CD14-positive monocyte (primary cell): ENCODE measurements at regions not wholly inside any gene's neighbourhood (a gene's known extent, or its start where the extent isn't known, plus 50 kb on each side); places are given as distances from the start of the nearest gene placed in this dataset.

Experiments
- DNase-seq, 3 donors: peaks; one replicate each; pipeline ENCODE4 v3.0.0-alpha.2; 2011 to 2022
- H2AFZ ChIP-seq: 2 replicates; pipeline ENCODE4 v1.6.0; 2012; ENCODE audit warnings: mild to moderate bottlenecking, low read depth, low read length, inconsistent platforms; ENCODE audit not compliant: insufficient read depth, poor library complexity, severe bottlenecking
- H3K27ac ChIP-seq, 2 donors: 1 replicate in 1 of 2; 2 replicates in 1 of 2; pipeline ENCODE4 v1.5.1; 2012 to 2013; ENCODE audit warnings: low read length in 2 of 2, control low read depth in 1 of 2, inconsistent platforms in 1 of 2, low read depth in 1 of 2, mild to moderate bottlenecking in 1 of 2
- H3K27me3 ChIP-seq, 2 donors: one replicate each; pipeline versions ENCODE4 v1.6.0 to v1.6.1; 2011 to 2013; ENCODE audit warnings: low read length in 2 of 2; ENCODE audit not compliant: control insufficient read depth in 2 of 2, insufficient read depth in 2 of 2
- H3K36me3 ChIP-seq, 2 donors: replicated peaks in 1 of 2; 1 replicate in 1 of 2; 2 replicates in 1 of 2; pipeline versions ENCODE4 v1.5.1 to v1.6.1; 2012 to 2013; ENCODE audit warnings: low read length in 2 of 2, control low read depth in 1 of 2, inconsistent platforms in 1 of 2, mild to moderate bottlenecking in 1 of 2; ENCODE audit not compliant: insufficient read depth in 2 of 2, control insufficient read depth in 1 of 2
- H3K4me1 ChIP-seq, 2 donors: 1 replicate in 1 of 2; 2 replicates in 1 of 2; pipeline versions ENCODE4 v1.5.1 to v1.6.1; 2012 to 2013; ENCODE audit warnings: low read length in 2 of 2, control low read depth in 1 of 2, inconsistent platforms in 1 of 2, mild to moderate bottlenecking in 1 of 2, moderate library complexity in 1 of 2; ENCODE audit not compliant: insufficient read depth in 2 of 2, control insufficient read depth in 1 of 2
- H3K4me2 ChIP-seq: replicated peaks from 2 replicates; pipeline ENCODE3; 2012; ENCODE audit warnings: low read length, moderate library complexity, mild to moderate bottlenecking; ENCODE audit not compliant: poor library complexity, severe bottlenecking; ENCODE audit errors: extremely low read depth
- H3K4me3 ChIP-seq, 3 experiments: fragments of 200-600 bp in 1 of 3; sonication (generic) in 1 of 3; replicated peaks in 1 of 3; 1 replicate in 2 of 3; 2 replicates in 1 of 3; pipeline ENCODE4 v1.5.1; 2011 to 2013; ENCODE audit warnings: low read length in 3 of 3, mild to moderate bottlenecking in 3 of 3, control low read depth in 2 of 3, low read depth in 2 of 3, inconsistent platforms in 1 of 3, moderate library complexity in 1 of 3
- H3K79me2 ChIP-seq: 2 replicates; pipeline ENCODE4 v1.6.0; 2012; ENCODE audit warnings: mild to moderate bottlenecking, control low read depth, inconsistent platforms, low read length, moderate library complexity; ENCODE audit not compliant: insufficient read depth
- H3K9ac ChIP-seq: 2 replicates; pipeline ENCODE4 v1.6.0; 2017; ENCODE audit warnings: low read length, mild to moderate bottlenecking; ENCODE audit not compliant: insufficient read depth, poor library complexity, severe bottlenecking
- H3K9me3 ChIP-seq, 2 donors: replicated peaks in 1 of 2; 1 replicate in 1 of 2; 2 replicates in 1 of 2; pipeline versions ENCODE4 v1.5.1 to v1.6.1; 2012 to 2013; ENCODE audit warnings: low read length in 2 of 2, control low read depth in 1 of 2; ENCODE audit not compliant: control insufficient read depth in 1 of 2, insufficient read depth in 1 of 2
- H4K20me1 ChIP-seq: 2 replicates; pipeline ENCODE4 v1.6.0; 2012; ENCODE audit warnings: mild to moderate bottlenecking, low read length, control low read depth, moderate library complexity; ENCODE audit not compliant: insufficient read depth
- H3K27ac Mint-ChIP-seq, 7 donors: one replicate each; pipeline ENCODE4 v1.8.0; 2020; ENCODE audit warnings: mild to moderate bottlenecking in 7 of 7, mixed read lengths in 7 of 7, moderate library complexity in 6 of 7, inconsistent platforms in 2 of 7
- H3K27me3 Mint-ChIP-seq, 3 donors: one replicate each; pipeline ENCODE4 v1.8.0; 2021 to 2022; ENCODE audit warnings: low read depth in 3 of 3, mild to moderate bottlenecking in 3 of 3, mixed read lengths in 3 of 3, moderate library complexity in 3 of 3, inconsistent platforms in 1 of 3
- H3K36me3 Mint-ChIP-seq, 2 donors: one replicate each; pipeline ENCODE4 v1.8.0; 2020; ENCODE audit warnings: mixed read lengths in 2 of 2, inconsistent platforms in 1 of 2, mild to moderate bottlenecking in 1 of 2
- H3K4me1 Mint-ChIP-seq: one replicate; pipeline ENCODE4 v1.8.0; 2020; ENCODE audit warnings: mild to moderate bottlenecking, mixed read lengths
- H3K4me3 Mint-ChIP-seq, 2 donors: one replicate each; pipeline ENCODE4 v1.8.0; 2020; ENCODE audit warnings: mild to moderate bottlenecking in 2 of 2, mixed read lengths in 2 of 2, moderate library complexity in 1 of 2
- H3K9me3 Mint-ChIP-seq, 7 donors: one replicate each; pipeline ENCODE4 v1.8.0; 2020 to 2022; ENCODE audit warnings: mixed read lengths in 7 of 7, mild to moderate bottlenecking in 6 of 7, moderate library complexity in 6 of 7, inconsistent platforms in 2 of 7
- WGBS: methylation state at CpG from one replicate; pipeline ENCODE4 v1.1.5; 2013; ENCODE audit warnings: missing lambda C conversion rate; ENCODE audit not compliant: insufficient coverage; 5-methylcytosine and 5-hydroxymethylcytosine counted together
- intact Hi-C, 2 donors: fragments of 100-400 bp; cut with micrococcal nuclease; formaldehyde crosslinking; loops; one replicate each; pipeline versions ENCODE4 v1.15.0 to v1.15.1; 2023
- TF ChIP-seq, protein P1 (sequence below): fragments of 200-600 bp; IDR thresholded peaks from one replicate; pipeline ENCODE4 v1.8.0; 2022; ENCODE audit warnings: antibody characterized with exemption, mild to moderate bottlenecking

DNA sequence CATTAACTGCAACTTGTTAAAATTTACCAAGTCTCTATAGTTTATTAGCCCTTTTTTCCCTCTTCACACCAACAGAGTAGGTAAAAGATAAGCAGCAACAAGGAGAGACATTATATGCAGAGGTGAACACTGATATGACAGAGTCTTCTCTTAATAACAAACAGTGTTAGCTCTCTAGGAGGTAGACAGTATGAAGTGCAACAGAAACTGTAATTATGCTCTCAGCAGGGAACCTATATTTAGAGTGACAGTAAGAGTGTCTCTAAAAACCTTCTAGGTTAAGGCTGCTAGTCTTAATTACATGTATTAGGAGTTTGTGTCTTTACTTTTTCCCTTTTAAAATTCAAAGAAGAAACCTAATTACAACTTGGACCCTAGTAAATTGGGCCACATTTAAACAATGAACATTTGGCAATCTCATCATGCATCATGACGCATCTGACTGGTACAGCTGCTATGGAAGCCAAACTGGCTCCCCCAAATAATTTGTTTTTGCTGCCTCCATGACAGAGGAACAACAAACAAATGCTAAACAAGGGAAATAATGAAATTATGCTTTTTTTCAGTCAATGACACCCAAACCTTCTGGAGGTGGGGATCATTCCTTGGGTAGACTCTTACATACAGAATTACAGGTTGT, 69.9 kb upstream of the MMADHC start:
- no peak for DNase-seq
- Histone ChIP-seq H3K79me2 (no peaks in the 10 kb centered on the region), H3K4me1 (no peaks in the 10 kb centered on the region), H3K27ac (no peak overlapping the region), H3K9me3 (no peaks in the 10 kb centered on the region), H3K4me3 (no peak overlapping the region), H4K20me1 (no peaks in the 10 kb centered on the region), H3K36me3 (no peaks in the 10 kb centered on the region), H3K27me3 (no peaks in the 10 kb centered on the region), H2AFZ (no peak overlapping the region), H3K9ac (no peak overlapping the region), H3K4me2 (no peak overlapping the region)
- H3K27ac Mint-ChIP-seq: no peak overlapping the region
- no peaks in the 10 kb centered on the region for H3K4me1 Mint-ChIP-seq
- H3K36me3 Mint-ChIP-seq: no peaks in the 10 kb centered on the region
- TF ChIP-seq, protein P1, sequence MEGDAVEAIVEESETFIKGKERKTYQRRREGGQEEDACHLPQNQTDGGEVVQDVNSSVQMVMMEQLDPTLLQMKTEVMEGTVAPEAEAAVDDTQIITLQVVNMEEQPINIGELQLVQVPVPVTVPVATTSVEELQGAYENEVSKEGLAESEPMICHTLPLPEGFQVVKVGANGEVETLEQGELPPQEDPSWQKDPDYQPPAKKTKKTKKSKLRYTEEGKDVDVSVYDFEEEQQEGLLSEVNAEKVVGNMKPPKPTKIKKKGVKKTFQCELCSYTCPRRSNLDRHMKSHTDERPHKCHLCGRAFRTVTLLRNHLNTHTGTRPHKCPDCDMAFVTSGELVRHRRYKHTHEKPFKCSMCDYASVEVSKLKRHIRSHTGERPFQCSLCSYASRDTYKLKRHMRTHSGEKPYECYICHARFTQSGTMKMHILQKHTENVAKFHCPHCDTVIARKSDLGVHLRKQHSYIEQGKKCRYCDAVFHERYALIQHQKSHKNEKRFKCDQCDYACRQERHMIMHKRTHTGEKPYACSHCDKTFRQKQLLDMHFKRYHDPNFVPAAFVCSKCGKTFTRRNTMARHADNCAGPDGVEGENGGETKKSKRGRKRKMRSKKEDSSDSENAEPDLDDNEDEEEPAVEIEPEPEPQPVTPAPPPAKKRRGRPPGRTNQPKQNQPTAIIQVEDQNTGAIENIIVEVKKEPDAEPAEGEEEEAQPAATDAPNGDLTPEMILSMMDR: no peak
- WGBS: no CpG with 5 or more reads among the region's 1 CpG
- peaks cover 0 to 2% (median 0%) of the 10 kb centered on the region in 3 donors for H3K27me3 Mint-ChIP-seq
- intact Hi-C loops: no loop called here
- H3K4me3 Mint-ChIP-seq: no peak overlapping the region
- peaks cover 0 to 6% (median 3%) of the 10 kb centered on the region in 7 donors for H3K9me3 Mint-ChIP-seq

DNA sequence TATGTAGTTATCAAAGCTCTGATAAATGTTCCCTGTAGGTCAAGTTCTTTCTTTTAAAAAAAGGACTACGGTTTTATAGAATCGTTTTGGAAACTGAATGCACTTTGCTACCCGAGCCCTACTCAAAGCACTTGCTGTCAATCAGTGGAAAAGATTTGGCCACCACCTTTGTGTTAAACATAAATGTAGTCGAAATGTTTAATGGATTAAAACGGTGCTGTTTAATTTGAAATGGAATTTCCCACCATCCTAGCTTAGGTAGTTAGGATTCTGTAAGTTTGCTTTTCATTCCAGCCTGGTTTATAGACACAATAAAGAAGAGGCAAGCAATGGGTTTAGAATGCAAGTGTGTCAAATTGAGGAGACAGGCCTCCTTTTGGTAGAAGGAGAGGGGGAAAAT, 69.4 kb upstream of the MMADHC start:
- H3K27me3 ChIP-seq: no peaks in the 10 kb centered on the region
- Mint-ChIP-seq H3K27me3 (peaks cover 0 to 2% (median 0%) of the 10 kb centered on the region in 3 donors), H3K4me1 (no peaks in the 10 kb centered on the region), H3K27ac (no peak overlapping the region), H3K9me3 (peaks cover 0 to 9% (median 3%) of the 10 kb centered on the region in 7 donors), H3K36me3 (no peaks in the 10 kb centered on the region), H3K4me3 (no peak overlapping the region)
- H3K9ac ChIP-seq: no peak overlapping the region
- intact Hi-C loops: no loop called here
- no peak overlapping the region for H2AFZ ChIP-seq
- H3K4me3 ChIP-seq: no peak overlapping the region
- TF ChIP-seq, protein P1: no peak
- DNase-seq: no peak
- H3K27ac ChIP-seq: no peak overlapping the region
- H3K4me2 ChIP-seq: no peak overlapping the region
- H3K36me3 ChIP-seq: no peaks in the 10 kb centered on the region
- whole genome bisulfite sequencing: no CpG with 5 or more reads among the region's 5 CpGs
- no peaks in the 10 kb centered on the region for H4K20me1 ChIP-seq
- H3K4me1 ChIP-seq: no peaks in the 10 kb centered on the region
- H3K79me2 ChIP-seq: no peaks in the 10 kb centered on the region
- no peaks in the 10 kb centered on the region for H3K9me3 ChIP-seq
